MM.1S (cell line): ENCODE measurements at regions not wholly inside any gene's neighbourhood (a gene's known extent, or its start where the extent isn't known, plus 50 kb on each side); places are given as distances from the start of the nearest gene placed in this dataset.

Experiments used
- EZH2 ChIP-seq: fragments of 300-600 bp; sonication (generic); optimal IDR thresholded peaks from 2 replicates; pipeline ENCODE3; 2017; ENCODE audit warnings: low read depth, mild to moderate bottlenecking, antibody characterized with exemption, low read length, mixed read lengths
- TF ChIP-seq, protein P1 (sequence below): fragments of 300-600 bp; sonication (generic); IDR thresholded peaks from 2 replicates; pipeline ENCODE4 v1.5.1; 2016; ENCODE audit warnings: antibody characterized with exemption, low read length, mixed read lengths

GRCh38 chr17:71402007-71402406 is 718.8 kb upstream of the SOX9 start:
- TF ChIP-seq, protein P1, sequence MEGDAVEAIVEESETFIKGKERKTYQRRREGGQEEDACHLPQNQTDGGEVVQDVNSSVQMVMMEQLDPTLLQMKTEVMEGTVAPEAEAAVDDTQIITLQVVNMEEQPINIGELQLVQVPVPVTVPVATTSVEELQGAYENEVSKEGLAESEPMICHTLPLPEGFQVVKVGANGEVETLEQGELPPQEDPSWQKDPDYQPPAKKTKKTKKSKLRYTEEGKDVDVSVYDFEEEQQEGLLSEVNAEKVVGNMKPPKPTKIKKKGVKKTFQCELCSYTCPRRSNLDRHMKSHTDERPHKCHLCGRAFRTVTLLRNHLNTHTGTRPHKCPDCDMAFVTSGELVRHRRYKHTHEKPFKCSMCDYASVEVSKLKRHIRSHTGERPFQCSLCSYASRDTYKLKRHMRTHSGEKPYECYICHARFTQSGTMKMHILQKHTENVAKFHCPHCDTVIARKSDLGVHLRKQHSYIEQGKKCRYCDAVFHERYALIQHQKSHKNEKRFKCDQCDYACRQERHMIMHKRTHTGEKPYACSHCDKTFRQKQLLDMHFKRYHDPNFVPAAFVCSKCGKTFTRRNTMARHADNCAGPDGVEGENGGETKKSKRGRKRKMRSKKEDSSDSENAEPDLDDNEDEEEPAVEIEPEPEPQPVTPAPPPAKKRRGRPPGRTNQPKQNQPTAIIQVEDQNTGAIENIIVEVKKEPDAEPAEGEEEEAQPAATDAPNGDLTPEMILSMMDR, result no peak
- TF ChIP-seq EZH2, result no peak
